ENCODE measurements at regions not wholly inside any gene's neighbourhood (a gene's known extent, or its start where the extent isn't known, plus 50 kb on each side); places are given as distances from the start of the nearest gene placed in this dataset.

DNA sequence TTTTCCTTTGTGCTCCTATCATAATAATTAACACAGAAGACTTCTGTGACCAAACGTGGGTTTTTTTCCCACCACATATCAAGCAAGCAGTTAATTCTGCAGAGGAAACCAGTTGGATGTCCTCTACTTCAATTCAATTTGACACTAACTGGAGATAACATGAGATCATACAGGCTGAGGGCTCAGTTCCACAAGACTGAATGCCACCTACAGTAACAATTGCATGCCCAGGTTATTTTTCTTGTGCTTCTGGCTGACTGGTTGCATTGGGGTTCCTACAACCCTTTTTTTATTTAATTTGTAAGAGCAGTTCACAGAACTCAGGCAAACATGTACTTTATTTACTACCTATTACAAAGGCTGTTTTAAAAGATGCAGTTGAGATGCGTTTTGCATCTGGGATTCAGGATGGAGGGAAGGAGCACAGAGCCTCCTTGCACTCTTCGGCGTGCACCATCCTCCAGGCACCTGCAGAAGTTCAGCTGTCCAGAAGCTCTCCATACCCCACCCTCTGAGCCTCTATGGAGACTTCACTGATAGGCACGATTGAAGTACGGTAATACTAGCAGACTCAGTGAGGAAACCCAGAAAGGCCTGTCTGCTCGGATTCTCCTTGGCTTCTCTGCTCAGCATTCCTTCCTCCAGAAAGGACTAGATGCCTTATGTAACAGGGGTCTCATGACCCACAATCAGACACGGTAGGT, 425.2 kb upstream of the CDH9 start:
- no peaks in the 10 kb centered on the region for H3K4me1 ChIP-seq (ENCODE audit: control insufficient read depth, extremely low read depth, insufficient read depth, low read length)
- H3K4me2 ChIP-seq (ENCODE audit: insufficient read depth, low read length): no peak overlapping the region
- peaks cover 3% of the 10 kb centered on the region for H3K9me3 ChIP-seq (replicated peaks; ENCODE audit: control insufficient read depth, insufficient read depth, low read length)
- no peaks in the 10 kb centered on the region for H3K36me3 ChIP-seq (ENCODE audit: control insufficient read depth in 2 of 2, extremely low read depth in 1 of 2, insufficient read depth in 2 of 2, low read length in 2 of 2)
- H3K27me3 ChIP-seq (ENCODE audit: control insufficient read depth in 2 of 2, insufficient read depth in 2 of 2, low read length in 2 of 2): no peaks in the 10 kb centered on the region
- H2AFZ ChIP-seq (ENCODE audit: low read depth, low read length): no peak overlapping the region
- POLR2A ChIA-PET: no interaction called here
- no peaks in the 10 kb centered on the region for H4K20me1 ChIP-seq (replicated peaks; ENCODE audit: control insufficient read depth, extremely low read depth, insufficient read depth, low read length)
- H3K9me1 ChIP-seq (replicated peaks; ENCODE audit: control insufficient read depth, extremely low read depth, insufficient read depth, low read length): no peaks in the 10 kb centered on the region
- FAIRE-seq (no peak), DNase-seq (ENCODE audit: low read depth, low spot score) (no peak)
- no TSS peak for BruUV-seq (replicated peaks)
- dilution Hi-C loops (cut with MboI; ENCODE audit: extremely low pct_ligation_motif_present, low sequenced_read_pairs) (no loop called here), intact Hi-C loops (cut with micrococcal nuclease) (no loop called here)
- H3K4me3 ChIP-seq (replicated peaks in 1 of 3; ENCODE audit: insufficient read depth in 1 of 3, low read depth in 1 of 3, low read length in 3 of 3): no peak overlapping the region
- TF ChIP-seq EZH2 (IDR thresholded peaks at IDR 0.05; ENCODE audit: borderline replicate concordance, low read depth, low read length, severe bottlenecking) (no peak), MYC (IDR thresholded peaks at IDR 0.05; ENCODE audit: low read depth, low read length) (no peak), FOS (IDR thresholded peaks at IDR 0.05; ENCODE audit: borderline replicate concordance, insufficient read depth, low read length) (no peak), POLR2A (IDR thresholded peaks at IDR 0.05; ENCODE audit: low read depth, low read length) (no peak)
- TF ChIP-seq, protein P1, sequence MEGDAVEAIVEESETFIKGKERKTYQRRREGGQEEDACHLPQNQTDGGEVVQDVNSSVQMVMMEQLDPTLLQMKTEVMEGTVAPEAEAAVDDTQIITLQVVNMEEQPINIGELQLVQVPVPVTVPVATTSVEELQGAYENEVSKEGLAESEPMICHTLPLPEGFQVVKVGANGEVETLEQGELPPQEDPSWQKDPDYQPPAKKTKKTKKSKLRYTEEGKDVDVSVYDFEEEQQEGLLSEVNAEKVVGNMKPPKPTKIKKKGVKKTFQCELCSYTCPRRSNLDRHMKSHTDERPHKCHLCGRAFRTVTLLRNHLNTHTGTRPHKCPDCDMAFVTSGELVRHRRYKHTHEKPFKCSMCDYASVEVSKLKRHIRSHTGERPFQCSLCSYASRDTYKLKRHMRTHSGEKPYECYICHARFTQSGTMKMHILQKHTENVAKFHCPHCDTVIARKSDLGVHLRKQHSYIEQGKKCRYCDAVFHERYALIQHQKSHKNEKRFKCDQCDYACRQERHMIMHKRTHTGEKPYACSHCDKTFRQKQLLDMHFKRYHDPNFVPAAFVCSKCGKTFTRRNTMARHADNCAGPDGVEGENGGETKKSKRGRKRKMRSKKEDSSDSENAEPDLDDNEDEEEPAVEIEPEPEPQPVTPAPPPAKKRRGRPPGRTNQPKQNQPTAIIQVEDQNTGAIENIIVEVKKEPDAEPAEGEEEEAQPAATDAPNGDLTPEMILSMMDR (IDR thresholded peaks at IDR 0.05; ENCODE audit: extremely low read depth in 1 of 2, insufficient read depth in 1 of 2, low read depth in 1 of 2, low read length in 2 of 2): no peak
- TF ChIP-seq, protein P2, sequence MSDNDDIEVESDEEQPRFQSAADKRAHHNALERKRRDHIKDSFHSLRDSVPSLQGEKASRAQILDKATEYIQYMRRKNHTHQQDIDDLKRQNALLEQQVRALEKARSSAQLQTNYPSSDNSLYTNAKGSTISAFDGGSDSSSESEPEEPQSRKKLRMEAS (IDR thresholded peaks at IDR 0.05; ENCODE audit: insufficient read depth, insufficient read length): no peak
- no peak overlapping the region for H3K9ac ChIP-seq (replicated peaks; ENCODE audit: extremely low read depth, insufficient read depth, low read length)
- no peaks in the 10 kb centered on the region for H3K79me2 ChIP-seq (ENCODE audit: control insufficient read depth, insufficient read depth, low read length)
- no peak overlapping the region for H3K27ac ChIP-seq (ENCODE audit: insufficient read depth, low read depth, low read length)
- CTCF ChIA-PET: no interaction called here

Data from endothelial cell of umbilical vein (primary cell).